C4-2B (cell line): ENCODE measurements at regions not wholly inside any gene's neighbourhood (a gene's known extent, or its start where the extent isn't known, plus 50 kb on each side); places are given as distances from the start of the nearest gene placed in this dataset.
"Not testable (repeated sequence)": the region's sequence is repeated elsewhere in the genome, so short reads cannot be mapped to it uniquely, and the experiment has no call there.

ENCODE experiments used
- CTCF ChIP-seq: fragments of 450-650 bp; conservative IDR thresholded peaks from 2 replicates; pipeline ENCODE4 v1.5.1; 2017; ENCODE audit warnings: mild to moderate bottlenecking
- ZFX ChIP-seq: fragments of 450-650 bp; IDR thresholded peaks from 2 replicates; pipeline ENCODE4 v1.6.1; 2017

DNA sequence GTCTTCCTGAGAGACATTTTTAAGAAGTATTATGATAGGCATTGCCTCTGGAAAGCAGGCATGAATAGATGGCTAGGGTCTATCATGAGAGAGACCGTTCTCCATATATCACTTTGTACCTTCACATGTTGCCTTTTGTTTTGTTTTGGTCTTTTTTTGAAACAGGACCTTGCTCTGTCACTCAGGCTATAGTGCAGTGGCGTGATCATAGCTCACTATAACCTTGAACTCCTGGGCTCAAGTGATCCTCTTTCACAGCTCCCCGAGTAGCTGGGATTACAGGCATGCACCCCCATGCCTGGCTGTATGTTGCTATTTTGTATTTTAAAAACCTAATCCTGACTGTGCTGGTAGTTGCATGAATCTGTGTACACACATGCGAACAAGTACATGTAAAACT is 869.6 kb upstream of the DEFB115 start:
- TF ChIP-seq CTCF, ZFX: not testable (repeated sequence)
